Activated gamma-delta T cell treated with anti-CD3 and anti-CD28 coated beads, Interleukin-2, amount 50 U/mL, for 16 hours (primary cell): ENCODE measurements at regions not wholly inside any gene's neighbourhood (a gene's known extent, or its start where the extent isn't known, plus 50 kb on each side); places are given as distances from the start of the nearest gene placed in this dataset.

Experiments used
- DNase-seq: peaks from one replicate; pipeline ENCODE4 v3.0.0-alpha.2; 2020; ENCODE audit warnings: low read depth

DNA sequence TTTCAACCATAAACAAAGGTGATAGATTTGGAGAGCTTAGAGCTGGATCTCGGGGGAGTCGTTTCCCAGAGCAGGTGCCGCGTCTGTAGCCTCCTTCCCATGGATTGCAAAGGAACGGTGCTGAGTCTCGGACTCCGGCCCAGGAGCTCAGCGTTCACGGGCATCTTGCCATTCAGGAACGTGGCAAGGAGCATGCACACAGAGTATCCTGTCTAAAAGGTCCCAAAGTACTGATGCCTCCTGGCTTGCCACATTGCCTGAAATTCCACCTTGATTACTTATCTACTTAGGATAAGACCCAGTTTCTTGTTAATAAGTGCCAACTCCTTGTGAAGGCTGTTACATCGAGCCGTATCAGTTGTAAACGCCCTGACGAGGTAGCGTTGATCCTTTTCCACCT is 197.8 kb upstream of the MYT1L start:
- DNase-seq = no peak

DNA sequence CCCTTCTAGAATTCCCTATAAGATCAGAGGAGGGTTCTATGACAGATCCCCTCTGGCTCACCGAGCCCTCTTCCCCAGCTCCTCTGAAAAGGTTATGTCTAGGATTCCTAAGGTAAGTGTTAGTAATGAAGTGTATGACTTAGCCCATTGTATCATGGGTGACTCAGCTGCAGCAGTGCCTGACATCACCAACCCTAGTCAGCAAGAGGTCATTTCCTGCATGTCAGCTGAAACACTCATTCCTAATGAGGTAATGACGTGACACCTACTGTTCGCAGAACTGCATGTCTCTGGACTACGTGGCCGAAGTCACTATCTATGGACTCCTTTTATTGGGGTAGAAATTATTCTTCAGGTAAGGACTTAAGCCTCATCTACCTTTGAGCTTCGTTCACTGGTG is 196.1 kb upstream of the MYT1L start:
- no peak for DNase-seq

DNA sequence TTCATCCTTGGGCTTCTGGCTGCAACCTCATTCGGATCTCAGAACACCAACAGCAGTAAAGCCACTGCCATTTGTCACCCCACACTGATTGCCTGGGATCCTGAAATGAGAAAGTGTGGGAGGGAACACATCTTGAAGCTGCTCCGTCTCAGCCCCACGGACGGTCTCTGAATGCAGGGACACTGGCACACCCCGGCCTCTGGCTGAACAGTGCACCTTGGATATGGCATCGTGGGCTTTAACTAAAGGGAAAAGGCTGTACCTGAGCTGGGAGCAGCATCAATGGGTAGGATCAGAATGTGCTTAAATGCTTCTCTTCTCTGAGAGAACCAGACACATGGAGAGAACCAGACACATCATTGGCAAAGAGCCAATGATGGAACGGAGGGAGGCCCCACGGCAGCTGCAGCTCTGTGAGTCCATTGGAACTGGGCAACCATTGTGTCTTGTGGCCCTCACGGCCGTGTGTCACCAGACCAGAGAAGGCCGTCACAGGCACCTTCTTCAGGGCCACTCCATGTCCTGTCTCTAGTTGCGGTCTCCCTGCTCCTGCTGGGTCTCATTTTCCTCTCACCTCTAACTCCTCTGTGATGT is 193.4 kb upstream of the MYT1L start:
- no peak for DNase-seq

DNA sequence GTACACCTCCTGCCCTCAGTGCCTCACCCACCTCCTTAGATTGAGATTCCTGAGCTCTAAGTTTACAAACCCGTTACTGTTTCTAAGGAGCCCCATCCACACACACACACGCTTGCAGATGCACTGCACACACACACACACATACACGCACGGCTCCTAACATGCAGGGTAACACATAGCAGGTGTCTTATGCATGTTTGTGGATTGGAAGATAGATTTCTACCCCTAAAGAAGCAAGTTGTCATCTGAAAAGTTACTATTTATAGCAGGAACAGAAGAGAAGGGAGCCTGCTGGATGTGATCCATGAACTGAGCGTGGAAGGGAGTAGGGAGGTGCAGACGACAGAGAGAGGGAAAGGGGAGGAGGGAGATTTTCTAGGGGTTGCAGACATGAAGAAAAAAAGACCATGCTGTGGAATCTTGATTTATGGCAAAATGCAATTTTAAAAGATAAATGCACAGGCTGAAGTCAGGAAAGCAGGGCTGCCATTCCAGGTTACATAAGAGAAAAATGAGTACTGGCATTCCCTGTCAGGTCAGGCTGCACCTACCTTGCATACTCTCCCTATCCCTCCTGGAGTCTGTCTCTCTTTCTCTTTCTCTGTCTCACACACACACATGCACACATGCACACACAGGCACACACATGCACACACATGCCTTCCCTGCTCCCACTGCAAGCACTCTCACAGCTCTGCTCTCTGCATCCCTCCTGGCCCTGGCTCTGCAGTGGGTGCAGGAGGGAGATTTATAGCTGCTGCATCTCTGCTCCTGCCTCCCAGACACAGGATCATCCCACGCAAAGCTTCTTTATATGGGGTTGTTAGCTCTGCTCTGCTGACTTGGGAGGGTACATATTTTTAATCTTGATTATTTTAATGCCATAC is 192.6 kb upstream of the MYT1L start:
- DNase-seq = no peak

DNA sequence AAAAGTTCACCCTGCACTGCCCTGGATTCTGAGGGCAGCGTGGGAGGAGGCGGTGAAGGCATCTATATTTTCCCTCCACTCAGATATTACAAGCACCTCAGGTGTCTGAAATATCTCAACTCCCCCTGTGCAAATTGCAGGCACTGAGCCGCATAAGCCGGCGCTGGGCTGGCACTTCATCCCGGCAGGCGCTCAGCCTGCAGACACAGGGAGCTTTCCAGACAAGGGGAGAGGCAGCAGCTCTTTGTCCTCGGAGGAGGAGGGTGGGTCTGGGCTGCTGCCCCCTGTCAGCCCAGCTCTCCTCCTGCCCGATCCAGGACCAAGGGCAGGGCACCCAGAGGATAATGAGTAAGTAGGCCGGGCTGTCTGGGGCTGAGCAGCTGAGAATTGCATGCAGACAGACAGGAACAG is 189.3 kb upstream of the MYT1L start:
- DNase-seq = no peak

DNA sequence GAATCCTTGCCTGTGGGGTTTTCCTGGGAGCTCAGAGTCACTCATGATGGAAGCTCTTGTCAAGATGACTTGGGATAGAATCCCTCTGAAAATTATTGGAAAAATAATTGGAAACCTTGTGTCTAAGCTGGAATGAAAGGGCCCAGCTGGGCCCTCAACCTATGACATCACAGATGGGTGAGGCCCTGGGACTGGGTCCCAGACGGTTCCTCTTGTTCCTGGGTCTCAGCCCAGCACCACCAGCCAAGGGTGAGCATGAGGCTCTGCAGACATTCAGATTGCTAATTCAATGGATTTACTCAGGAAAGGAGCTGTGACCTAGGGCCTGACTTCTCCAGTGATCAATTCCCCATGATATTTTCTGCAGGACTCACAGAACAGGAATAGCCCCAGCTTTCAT is 188.3 kb upstream of the MYT1L start:
- DNase-seq = no peak

DNA sequence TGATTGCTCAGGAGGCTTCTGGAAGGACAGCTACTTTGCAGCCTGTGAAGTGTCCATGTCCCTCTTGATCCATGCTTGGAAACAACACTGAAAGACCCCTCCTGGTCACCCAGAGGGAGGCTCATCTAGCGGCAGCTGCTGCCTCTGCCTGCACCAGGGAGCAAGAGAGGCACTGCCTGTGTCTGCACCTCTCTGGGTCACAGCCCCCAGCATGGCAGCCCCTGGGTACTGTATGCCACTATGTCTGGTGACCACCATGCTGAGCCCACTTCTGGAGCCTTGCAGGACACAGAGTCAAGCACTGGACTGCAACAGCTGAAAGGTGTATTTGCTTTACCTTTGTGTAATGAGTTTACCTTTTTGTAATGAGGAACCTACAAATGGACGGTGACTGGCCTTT is 186.3 kb upstream of the MYT1L start:
- no peak for DNase-seq

DNA sequence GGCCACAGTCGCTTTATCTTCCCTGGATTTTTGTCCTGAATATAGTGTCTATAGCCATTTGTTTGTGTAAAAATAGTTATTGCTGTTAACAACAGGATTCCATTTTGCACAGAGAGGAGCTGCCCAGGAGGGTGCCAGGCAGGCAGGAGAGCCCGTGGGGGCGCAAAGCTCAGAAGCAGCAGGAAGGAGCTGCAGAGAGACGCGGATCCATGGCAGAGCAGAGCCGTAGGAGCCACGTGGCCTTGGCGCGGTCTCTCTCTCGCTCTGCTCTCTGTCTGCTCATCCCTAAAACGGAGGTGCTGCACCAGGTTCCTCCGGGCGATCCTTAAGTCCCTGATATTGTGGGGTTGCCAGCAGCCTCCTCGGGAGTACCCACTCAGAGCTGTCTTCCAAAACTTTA is 185.3 kb upstream of the MYT1L start:
- no peak for DNase-seq

DNA sequence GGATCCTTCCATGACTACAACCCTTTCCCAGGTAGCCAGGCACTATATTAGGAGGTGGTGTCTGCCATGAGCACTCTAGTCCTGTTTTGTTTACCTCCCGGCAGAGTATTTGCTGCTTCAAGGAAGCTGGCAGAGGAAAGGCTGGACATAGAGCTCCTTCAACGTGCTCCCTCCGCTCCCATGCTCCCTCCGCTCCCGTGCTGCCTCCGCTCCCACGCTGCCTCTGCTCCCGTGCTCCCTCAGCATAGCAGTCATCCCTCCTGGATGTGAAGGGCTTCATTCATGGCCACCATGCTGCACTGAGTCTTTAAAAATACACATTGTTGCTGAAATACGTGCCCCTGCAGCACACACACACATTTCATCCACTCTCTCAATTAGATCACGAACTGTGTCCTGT is 181.9 kb upstream of the MYT1L start:
- no peak for DNase-seq

DNA sequence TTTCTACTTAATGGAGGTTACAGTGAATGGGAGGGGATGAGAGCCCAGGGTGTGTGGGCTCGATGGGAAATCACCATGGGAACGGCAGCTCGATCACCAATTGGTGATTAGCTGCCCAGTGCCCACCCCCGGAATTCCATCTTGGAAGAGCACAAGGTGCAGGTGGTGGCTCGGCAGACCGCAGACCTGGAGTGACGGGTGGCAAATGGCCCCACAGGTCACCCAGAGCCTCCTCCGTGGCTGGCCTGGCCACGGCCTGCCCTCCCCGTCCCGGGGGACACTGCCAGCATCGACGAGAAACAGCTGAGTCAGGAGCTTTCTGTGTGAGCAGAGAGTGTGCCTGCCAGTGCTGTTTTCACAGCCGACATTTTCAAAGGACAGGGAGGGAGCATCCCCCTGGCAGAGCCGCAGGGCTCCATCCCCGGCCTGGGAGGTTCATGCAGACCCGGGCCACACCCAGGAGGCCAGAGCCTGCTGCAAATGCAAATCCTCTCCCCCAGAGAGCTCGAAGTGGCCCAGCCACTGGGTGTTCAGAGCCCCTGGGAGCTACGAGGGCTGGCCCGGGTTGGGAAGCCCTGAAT is 176.4 kb upstream of the MYT1L start:
- DNase-seq = no peak

DNA sequence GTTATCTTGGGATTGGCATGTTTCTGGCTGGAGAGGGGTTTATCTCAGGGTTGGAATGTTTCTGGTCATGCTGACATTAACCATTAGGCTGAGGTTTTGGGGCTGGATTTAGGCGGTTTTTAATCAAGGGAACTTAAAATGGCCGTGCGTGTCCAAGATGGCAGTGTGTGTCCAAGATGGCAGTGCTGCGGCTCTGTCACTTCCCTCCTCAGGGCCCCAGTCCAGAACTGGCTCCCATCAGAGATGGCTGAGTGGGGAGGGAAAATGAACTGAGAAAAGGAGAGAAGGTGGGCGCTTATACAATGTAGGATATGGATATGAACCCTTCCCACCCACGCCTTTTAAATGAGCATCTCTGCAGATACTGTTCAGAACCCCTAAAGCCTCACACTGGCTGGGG is 175.5 kb upstream of the MYT1L start:
- DNase-seq = no peak

DNA sequence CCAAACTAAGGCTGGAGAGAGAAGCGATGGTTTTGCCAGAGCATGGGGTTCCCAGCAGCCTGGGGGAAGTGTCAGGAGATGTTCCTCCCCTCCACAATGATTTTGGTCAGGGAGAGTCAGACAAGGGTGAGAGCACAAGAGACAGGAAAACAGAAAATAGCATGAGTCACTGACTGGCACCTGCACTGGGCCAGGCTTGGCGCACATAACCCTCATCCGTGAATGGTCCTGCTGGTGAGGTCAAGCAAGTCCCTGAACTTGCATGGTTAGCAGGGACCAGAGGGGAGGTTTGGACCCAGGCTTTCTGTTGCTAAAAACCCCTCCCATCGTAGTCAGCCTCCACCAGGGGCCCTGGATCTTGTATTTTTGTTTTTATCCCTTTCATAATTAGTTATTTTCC is 174.5 kb upstream of the MYT1L start:
- no peak for DNase-seq

DNA sequence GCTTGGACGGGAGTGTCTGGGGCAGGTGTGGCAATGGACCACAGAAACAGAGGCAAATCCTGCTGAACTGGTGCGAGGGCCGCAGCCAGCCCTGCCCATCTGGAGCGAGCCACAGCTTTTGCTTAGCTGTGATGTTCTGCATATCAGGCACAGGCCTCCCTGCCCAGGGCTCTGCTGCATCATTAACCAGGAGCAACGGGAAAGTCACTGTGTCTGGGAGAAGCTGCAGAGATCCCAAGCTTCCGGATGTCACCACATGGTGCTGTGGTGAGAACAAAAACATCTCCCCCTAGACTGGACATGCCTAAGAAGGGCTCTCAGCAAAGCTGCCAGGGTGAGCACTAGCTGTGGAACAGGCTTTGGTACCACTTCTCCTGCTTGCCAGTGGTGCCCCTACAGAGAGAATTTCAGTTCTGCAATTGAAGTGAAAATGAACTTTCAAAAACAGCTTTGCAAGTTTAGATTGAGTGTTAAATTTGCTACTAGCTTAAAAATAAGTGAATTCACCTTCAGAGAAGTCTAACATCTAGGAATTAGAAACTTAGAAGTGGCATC is 172.9 kb upstream of the MYT1L start:
- no peak for DNase-seq

DNA sequence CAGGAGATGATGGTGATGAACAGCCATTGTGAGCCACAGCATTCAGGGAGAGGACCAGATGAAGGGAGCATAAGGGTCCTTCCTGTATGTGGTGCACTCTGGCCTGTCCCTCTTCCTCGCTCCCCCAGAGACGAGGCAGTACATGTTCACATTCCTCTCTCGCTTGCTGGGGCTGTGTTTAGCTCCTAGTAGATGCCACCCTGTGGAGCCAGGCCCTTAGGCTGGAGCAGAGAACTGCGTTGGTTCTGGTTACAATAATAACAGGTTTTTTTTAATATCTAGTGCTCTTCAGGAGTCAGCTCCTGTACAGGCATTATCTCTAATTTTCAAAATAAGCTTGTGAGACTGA is 171.1 kb upstream of the MYT1L start:
- no peak for DNase-seq

DNA sequence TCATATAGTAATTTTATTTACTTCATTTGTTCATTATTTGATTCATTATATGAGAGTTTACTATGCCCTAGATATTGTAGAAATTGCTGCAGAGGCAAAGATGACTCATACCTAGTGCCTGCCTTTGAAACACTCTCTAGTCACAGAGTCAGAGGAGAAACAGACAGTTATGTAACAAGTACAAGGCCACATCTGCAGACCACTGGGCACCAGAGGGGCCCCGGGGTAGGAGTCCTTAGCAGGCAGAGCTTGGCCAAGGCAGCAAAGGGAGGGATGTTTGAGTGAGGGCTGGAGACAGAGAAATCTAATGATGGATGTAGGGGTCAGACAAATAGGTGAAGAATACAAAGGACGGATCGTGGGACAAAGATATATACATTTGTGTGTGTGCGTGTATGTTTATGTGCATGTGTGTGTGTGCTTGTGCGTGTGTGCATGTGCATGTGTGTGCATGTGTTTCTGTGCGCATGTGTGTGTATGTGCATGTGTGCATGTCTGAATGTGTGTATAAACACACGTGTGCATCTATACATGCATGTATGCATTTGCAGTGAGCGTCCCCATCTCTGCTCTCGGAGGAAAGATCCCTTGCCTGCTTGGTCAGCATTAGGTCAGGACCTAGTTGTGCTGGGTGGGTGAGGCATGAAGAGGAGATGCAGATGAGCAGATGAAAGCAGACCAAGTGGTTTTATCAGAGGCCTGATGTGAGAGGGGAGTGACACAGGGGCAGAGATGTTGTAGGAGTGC is 170.6 kb upstream of the MYT1L start:
- no peak for DNase-seq

DNA sequence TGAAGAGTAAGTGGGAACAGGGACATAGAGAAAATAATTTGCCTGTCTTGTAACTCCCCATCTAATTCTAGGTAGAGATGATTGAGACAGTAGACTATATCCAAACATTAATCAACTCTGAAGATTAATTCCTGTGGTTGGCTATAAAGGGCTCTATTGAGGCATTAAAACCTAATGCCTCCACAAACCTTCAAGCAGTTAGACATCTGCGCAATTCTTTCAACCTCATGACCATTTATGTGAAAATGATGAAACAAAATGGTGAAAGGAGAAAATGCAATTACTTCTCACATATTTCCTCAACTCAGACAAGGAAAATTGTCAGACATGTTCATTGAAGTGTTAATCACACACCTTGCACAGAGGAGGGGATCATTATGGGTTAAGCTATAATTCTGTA is 164.5 kb upstream of the MYT1L start:
- DNase-seq = no peak

DNA sequence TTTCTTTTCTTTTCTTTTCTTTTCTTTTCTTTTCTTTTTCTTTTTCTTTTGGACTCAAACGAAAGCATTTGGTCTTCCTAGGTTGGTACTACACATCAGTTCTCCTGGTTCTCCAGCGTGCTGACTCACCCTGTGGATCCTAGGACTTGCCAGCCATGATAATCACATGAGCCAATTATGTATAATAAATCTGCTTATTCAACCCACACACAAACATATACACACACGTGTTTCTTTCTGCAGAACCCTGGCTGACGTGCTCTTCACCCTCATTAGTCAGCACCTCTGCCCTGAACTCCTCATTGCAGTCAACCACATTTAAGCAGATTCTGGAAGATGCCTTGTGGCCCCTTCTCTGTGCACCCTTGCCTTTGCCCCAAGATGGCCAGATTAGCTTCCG is 162.4 kb upstream of the MYT1L start:
- no peak for DNase-seq

DNA sequence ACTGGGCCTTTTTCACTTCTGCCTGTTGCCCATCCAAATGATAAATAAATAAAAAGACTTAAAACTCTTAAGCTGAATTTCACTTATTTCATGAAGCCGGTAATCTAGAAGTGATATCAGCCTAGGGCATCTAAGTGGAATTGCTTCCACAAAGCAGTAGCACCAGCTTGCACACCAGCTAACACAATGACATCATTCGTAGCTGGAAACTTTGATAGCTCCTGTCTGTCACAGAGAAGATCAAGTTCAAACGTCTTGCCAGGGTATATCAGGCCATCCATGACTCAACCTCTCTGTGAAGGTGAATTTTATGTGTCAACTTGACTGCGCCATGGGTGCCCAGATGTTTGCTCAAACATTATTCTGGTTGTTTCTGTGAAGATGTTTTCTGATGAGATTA is 161.7 kb upstream of the MYT1L start:
- no peak for DNase-seq

DNA sequence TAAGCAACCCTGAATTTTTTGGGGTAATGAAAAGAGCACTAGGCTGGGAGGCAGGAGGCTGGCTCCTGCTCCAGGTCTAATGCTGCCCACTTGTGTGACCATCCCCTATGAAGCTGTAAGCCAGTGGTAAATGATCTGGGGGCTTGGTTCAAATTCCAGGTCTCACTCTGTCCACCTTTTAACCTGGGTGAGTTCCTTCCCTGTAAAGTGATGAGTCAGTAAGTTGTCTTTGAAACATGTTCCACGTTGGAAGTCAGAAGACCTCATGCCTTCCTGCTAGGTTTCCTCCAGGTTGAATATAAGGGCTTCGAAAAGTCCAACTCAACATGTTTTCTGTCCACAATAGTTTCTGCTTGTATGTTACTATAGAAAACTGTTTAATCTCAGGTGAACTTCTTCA is 160.9 kb upstream of the MYT1L start:
- no peak for DNase-seq

DNA sequence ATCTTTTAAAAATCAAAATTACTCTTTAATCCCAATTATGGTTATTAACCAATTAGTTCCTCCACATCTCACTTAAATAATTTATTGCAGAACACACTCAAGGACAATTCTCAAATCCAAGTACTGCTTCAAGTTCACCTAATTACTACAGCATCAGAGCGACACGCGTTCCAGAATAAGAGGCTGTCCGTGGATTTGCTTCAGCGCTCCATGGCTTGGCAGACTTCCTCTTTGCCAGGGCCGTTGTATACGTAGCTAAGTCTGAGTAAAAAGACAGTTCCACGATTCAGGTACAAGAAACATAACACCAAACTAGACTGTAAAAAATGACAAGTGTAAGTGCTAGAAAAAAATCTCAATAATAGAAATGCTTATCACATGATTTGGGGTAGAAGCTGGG is 153.2 kb upstream of the MYT1L start:
- DNase-seq = no peak

DNA sequence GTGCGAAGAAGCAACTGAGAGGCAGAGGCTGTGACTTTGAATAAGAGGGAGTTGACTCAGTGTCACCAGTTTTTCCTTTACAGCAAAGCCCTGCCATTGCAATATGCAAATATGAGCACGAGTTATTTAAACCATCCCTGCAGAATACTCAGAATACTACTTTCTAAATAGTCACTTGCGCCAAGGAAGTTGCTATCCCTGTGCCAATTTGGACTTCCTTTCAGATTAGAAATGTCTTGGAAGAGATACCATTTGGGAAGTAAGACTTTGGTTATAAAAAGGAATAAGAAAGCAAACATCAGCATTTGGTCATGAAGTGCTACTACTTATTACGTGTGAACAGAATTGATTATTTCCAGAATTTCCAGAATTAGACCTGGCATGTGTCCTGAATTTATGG is 151.8 kb upstream of the MYT1L start:
- no peak for DNase-seq

DNA sequence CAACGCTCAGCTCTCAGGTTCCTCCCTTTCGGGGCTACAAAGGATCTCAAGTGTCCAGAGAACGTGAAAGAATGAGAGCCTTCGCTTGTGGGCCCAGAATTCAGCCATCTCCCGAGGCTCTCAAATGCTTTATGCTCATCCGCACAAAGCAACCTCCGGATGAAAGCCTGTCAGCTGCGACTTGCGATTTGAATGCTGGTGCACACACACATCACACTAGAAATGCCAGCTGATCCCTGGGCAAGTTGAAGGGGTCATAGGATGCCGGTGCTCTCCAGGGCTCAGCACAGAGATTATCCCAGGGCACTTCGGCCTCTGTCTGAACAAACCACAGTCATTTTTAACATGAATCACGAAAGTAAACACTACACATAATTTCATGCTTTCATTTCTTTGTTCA is 141.8 kb upstream of the MYT1L start:
- DNase-seq = no peak

DNA sequence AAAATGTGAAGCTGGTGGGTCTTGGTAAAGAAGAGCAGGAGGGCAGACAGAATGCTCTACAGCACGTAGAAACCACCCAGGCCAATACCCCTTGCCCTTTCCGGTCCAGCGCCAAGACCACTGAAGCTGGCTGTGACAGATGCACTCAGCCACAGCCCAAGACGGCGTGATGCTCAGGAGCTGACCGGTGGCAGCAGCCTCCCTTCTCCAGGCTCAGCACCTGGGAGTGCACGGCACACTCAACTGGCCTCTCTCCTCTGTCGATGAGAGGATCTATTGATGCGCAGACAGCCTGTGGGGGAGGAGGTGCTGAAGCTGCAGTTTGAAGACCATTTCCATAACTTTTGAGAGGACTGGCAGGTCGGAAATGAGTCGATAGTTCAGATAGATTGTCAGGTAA is 141.0 kb upstream of the MYT1L start:
- no peak for DNase-seq
